ENCODE measurements at regions not wholly inside any gene's neighbourhood (a gene's known extent, or its start where the extent isn't known, plus 50 kb on each side); places are given as distances from the start of the nearest gene placed in this dataset.
"Not testable (repeated sequence)": the region's sequence is repeated elsewhere in the genome, so short reads cannot be mapped to it uniquely, and the experiment has no call there.

GRCh38 chr2:91988754-91989153 lies 2882.5 kb upstream of the TEKT4 start:
- H3K4me1 ChIP-seq; POLR2A ChIA-PET; H3K27ac ChIP-seq; H3K4me2 ChIP-seq; FAIRE-seq; H3K4me3 ChIP-seq; DNase-seq (ENCODE audit: low read depth in 1 of 2, low spot score in 1 of 2); ATAC-seq; H3K9me3 ChIP-seq; CTCF ChIA-PET: not testable (repeated sequence)

- POLR2A ChIA-PET; H3K4me1 ChIP-seq; H3K27ac ChIP-seq; CTCF ChIA-PET; DNase-seq (ENCODE audit: low read depth in 1 of 2, low spot score in 1 of 2); H3K9me3 ChIP-seq; ATAC-seq; H3K4me3 ChIP-seq; H3K4me2 ChIP-seq; FAIRE-seq: not testable (repeated sequence)
- 1% methylated on average over 2 of the region's 2 CpGs for WGBS (ENCODE audit: missing lambda C conversion rate)
Observed at GRCh38 chr2:91989781-91990180, 2881.4 kb upstream of the TEKT4 start.

GRCh38 chr2:92006557-92006956 lies 2864.7 kb upstream of the TEKT4 start:
- ATAC-seq; H3K4me3 ChIP-seq; H3K4me2 ChIP-seq; CTCF ChIA-PET; POLR2A ChIA-PET; FAIRE-seq; H3K27ac ChIP-seq; DNase-seq (ENCODE audit: low read depth in 1 of 2, low spot score in 1 of 2); H3K4me1 ChIP-seq; H3K9me3 ChIP-seq: not testable (repeated sequence)
- 28% methylated on average over 3 of the region's 3 CpGs for WGBS (ENCODE audit: missing lambda C conversion rate)
